ENCODE measurements at regions not wholly inside any gene's neighbourhood (a gene's known extent, or its start where the extent isn't known, plus 50 kb on each side); places are given as distances from the start of the nearest gene placed in this dataset.

DNA sequence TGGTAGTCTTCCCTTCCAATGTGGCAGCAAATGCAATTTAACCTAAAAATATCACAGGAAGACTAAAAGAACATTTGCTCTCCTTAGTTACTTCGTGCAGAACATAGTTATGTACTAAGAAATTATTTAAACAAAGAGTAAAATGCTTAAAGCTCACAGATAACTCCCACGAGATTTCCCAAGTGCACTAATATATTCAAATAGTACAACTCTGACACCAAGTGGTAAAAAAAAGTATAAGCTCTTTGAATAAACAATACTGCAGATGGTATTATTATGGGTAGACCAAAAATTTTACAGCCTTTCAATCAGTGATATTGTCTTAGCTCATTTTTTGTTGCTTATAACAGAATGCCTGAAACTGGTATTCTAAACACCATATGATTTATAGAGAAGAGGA, 52.8 kb upstream of the FILIP1 start:
- TF ChIP-seq, protein P1, sequence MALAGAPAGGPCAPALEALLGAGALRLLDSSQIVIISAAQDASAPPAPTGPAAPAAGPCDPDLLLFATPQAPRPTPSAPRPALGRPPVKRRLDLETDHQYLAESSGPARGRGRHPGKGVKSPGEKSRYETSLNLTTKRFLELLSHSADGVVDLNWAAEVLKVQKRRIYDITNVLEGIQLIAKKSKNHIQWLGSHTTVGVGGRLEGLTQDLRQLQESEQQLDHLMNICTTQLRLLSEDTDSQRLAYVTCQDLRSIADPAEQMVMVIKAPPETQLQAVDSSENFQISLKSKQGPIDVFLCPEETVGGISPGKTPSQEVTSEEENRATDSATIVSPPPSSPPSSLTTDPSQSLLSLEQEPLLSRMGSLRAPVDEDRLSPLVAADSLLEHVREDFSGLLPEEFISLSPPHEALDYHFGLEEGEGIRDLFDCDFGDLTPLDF (CRISPR knock-in tag; IDR thresholded peaks at IDR 0.05): no peak
- TF ChIP-seq SMAD4 (CRISPR knock-in tag; IDR thresholded peaks at IDR 0.05) (no peak), HMGA2 (CRISPR knock-in tag; IDR thresholded peaks at IDR 0.05) (no peak), FOXJ3 (CRISPR knock-in tag; IDR thresholded peaks at IDR 0.05; ENCODE audit: borderline replicate concordance) (no peak)
- TF ChIP-seq, protein P2, sequence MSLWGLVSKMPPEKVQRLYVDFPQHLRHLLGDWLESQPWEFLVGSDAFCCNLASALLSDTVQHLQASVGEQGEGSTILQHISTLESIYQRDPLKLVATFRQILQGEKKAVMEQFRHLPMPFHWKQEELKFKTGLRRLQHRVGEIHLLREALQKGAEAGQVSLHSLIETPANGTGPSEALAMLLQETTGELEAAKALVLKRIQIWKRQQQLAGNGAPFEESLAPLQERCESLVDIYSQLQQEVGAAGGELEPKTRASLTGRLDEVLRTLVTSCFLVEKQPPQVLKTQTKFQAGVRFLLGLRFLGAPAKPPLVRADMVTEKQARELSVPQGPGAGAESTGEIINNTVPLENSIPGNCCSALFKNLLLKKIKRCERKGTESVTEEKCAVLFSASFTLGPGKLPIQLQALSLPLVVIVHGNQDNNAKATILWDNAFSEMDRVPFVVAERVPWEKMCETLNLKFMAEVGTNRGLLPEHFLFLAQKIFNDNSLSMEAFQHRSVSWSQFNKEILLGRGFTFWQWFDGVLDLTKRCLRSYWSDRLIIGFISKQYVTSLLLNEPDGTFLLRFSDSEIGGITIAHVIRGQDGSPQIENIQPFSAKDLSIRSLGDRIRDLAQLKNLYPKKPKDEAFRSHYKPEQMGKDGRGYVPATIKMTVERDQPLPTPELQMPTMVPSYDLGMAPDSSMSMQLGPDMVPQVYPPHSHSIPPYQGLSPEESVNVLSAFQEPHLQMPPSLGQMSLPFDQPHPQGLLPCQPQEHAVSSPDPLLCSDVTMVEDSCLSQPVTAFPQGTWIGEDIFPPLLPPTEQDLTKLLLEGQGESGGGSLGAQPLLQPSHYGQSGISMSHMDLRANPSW (CRISPR knock-in tag; conservative IDR thresholded peaks at IDR 0.05; ENCODE audit: low read depth): no peak
- H3K27me3 Mint-ChIP-seq (ENCODE audit: low read depth): no peaks in the 10 kb centered on the region
- no peak overlapping the region for H3K27ac Mint-ChIP-seq
- CTCF ChIA-PET: interaction anchor here (0.8 to 1.8 kb wide), 11 partner anchors 10 to 338 kb away, joined by 3 to 10 read pairs (median 5); partner anchors contain the start of gene FILIP1
- DNase-seq (ENCODE audit: low spot score) (no peak), ATAC-seq (no peak)
- no peaks in the 10 kb centered on the region for H3K36me3 Mint-ChIP-seq
- H3K4me3 Mint-ChIP-seq: no peak overlapping the region
- peaks cover 5% of the 10 kb centered on the region for H3K4me1 Mint-ChIP-seq
- no peaks in the 10 kb centered on the region for H3K9me3 Mint-ChIP-seq
- POLR2A ChIA-PET: no interaction called here

DNA sequence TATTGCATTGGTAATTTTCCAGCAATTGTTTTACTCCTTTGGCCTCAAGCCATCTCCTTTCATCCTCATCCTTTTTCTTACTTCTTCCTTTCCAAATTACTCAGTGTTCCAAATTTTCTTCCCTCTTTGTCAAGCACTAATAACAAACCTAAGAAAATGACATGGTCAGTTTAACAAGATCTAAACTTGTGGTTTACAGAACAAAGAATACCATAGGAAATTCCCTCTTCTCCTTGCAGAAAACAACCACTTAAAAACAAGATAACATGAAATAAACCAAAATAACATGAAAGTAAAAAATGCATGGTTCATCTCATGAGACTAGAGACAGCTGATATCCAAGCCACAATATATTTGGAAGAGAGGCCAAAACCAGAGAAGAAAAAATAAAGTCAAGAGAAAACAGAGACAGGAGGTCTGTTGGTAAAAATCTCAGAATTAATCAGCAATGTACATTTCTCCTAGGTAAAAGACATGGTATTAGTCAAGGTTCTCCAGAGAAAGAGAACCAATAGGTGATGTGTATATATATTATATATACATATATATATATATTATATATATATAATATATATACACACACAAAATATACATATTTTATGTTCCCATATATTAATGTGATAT, 51.0 kb upstream of the SENP6 start:
- no peak for DNase-seq (ENCODE audit: low spot score)
- H3K9me3 Mint-ChIP-seq: no peaks in the 10 kb centered on the region
- H3K27me3 Mint-ChIP-seq (ENCODE audit: low read depth): no peaks in the 10 kb centered on the region
- ChIA-PET POLR2A (no interaction called here), CTCF (no interaction called here)
- no peak overlapping the region for H3K4me3 Mint-ChIP-seq
- ATAC-seq: no peak
- peaks cover 5% of the 10 kb centered on the region for H3K4me1 Mint-ChIP-seq
- no peaks in the 10 kb centered on the region for H3K36me3 Mint-ChIP-seq
- no peak overlapping the region for H3K27ac Mint-ChIP-seq
- TF ChIP-seq, protein P3, sequence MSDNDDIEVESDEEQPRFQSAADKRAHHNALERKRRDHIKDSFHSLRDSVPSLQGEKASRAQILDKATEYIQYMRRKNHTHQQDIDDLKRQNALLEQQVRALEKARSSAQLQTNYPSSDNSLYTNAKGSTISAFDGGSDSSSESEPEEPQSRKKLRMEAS (CRISPR knock-in tag; IDR thresholded peaks at IDR 0.05): no peak
- TF ChIP-seq, protein P4, sequence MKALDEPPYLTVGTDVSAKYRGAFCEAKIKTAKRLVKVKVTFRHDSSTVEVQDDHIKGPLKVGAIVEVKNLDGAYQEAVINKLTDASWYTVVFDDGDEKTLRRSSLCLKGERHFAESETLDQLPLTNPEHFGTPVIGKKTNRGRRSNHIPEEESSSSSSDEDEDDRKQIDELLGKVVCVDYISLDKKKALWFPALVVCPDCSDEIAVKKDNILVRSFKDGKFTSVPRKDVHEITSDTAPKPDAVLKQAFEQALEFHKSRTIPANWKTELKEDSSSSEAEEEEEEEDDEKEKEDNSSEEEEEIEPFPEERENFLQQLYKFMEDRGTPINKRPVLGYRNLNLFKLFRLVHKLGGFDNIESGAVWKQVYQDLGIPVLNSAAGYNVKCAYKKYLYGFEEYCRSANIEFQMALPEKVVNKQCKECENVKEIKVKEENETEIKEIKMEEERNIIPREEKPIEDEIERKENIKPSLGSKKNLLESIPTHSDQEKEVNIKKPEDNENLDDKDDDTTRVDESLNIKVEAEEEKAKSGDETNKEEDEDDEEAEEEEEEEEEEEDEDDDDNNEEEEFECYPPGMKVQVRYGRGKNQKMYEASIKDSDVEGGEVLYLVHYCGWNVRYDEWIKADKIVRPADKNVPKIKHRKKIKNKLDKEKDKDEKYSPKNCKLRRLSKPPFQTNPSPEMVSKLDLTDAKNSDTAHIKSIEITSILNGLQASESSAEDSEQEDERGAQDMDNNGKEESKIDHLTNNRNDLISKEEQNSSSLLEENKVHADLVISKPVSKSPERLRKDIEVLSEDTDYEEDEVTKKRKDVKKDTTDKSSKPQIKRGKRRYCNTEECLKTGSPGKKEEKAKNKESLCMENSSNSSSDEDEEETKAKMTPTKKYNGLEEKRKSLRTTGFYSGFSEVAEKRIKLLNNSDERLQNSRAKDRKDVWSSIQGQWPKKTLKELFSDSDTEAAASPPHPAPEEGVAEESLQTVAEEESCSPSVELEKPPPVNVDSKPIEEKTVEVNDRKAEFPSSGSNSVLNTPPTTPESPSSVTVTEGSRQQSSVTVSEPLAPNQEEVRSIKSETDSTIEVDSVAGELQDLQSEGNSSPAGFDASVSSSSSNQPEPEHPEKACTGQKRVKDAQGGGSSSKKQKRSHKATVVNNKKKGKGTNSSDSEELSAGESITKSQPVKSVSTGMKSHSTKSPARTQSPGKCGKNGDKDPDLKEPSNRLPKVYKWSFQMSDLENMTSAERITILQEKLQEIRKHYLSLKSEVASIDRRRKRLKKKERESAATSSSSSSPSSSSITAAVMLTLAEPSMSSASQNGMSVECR (CRISPR knock-in tag; IDR thresholded peaks at IDR 0.05; ENCODE audit: borderline replicate concordance): no peak
- no peak for TF ChIP-seq ATF1 (CRISPR knock-in tag; IDR thresholded peaks at IDR 0.05)
- TF ChIP-seq GRHL2 (CRISPR knock-in tag; IDR thresholded peaks at IDR 0.05; ENCODE audit: insufficient replicate concordance, severe bottlenecking): no peak
- TF ChIP-seq CREB1 (CRISPR knock-in tag; IDR thresholded peaks at IDR 0.05): no peak
- TF ChIP-seq ZBTB21 (CRISPR knock-in tag; IDR thresholded peaks at IDR 0.05; ENCODE audit: borderline replicate concordance): no peak
- no peak for TF ChIP-seq ELF4 (CRISPR knock-in tag; IDR thresholded peaks at IDR 0.05; ENCODE audit: low read depth)
- TF ChIP-seq CBFB (CRISPR knock-in tag; IDR thresholded peaks at IDR 0.05; ENCODE audit: low read depth): no peak
- TF ChIP-seq, protein P5, sequence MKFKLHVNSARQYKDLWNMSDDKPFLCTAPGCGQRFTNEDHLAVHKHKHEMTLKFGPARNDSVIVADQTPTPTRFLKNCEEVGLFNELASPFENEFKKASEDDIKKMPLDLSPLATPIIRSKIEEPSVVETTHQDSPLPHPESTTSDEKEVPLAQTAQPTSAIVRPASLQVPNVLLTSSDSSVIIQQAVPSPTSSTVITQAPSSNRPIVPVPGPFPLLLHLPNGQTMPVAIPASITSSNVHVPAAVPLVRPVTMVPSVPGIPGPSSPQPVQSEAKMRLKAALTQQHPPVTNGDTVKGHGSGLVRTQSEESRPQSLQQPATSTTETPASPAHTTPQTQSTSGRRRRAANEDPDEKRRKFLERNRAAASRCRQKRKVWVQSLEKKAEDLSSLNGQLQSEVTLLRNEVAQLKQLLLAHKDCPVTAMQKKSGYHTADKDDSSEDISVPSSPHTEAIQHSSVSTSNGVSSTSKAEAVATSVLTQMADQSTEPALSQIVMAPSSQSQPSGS (CRISPR knock-in tag; IDR thresholded peaks at IDR 0.05; ENCODE audit: borderline replicate concordance, low read depth): no peak
- TF ChIP-seq, protein P6, sequence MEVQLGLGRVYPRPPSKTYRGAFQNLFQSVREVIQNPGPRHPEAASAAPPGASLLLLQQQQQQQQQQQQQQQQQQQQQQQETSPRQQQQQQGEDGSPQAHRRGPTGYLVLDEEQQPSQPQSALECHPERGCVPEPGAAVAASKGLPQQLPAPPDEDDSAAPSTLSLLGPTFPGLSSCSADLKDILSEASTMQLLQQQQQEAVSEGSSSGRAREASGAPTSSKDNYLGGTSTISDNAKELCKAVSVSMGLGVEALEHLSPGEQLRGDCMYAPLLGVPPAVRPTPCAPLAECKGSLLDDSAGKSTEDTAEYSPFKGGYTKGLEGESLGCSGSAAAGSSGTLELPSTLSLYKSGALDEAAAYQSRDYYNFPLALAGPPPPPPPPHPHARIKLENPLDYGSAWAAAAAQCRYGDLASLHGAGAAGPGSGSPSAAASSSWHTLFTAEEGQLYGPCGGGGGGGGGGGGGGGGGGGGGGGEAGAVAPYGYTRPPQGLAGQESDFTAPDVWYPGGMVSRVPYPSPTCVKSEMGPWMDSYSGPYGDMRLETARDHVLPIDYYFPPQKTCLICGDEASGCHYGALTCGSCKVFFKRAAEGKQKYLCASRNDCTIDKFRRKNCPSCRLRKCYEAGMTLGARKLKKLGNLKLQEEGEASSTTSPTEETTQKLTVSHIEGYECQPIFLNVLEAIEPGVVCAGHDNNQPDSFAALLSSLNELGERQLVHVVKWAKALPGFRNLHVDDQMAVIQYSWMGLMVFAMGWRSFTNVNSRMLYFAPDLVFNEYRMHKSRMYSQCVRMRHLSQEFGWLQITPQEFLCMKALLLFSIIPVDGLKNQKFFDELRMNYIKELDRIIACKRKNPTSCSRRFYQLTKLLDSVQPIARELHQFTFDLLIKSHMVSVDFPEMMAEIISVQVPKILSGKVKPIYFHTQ (CRISPR knock-in tag; IDR thresholded peaks at IDR 0.05): no peak
- TF ChIP-seq KAT7 (CRISPR knock-in tag; IDR thresholded peaks at IDR 0.05; ENCODE audit: borderline replicate concordance): no peak
- no peak for TF ChIP-seq TEAD4 (CRISPR knock-in tag; IDR thresholded peaks at IDR 0.05)
- TF ChIP-seq, protein P7, sequence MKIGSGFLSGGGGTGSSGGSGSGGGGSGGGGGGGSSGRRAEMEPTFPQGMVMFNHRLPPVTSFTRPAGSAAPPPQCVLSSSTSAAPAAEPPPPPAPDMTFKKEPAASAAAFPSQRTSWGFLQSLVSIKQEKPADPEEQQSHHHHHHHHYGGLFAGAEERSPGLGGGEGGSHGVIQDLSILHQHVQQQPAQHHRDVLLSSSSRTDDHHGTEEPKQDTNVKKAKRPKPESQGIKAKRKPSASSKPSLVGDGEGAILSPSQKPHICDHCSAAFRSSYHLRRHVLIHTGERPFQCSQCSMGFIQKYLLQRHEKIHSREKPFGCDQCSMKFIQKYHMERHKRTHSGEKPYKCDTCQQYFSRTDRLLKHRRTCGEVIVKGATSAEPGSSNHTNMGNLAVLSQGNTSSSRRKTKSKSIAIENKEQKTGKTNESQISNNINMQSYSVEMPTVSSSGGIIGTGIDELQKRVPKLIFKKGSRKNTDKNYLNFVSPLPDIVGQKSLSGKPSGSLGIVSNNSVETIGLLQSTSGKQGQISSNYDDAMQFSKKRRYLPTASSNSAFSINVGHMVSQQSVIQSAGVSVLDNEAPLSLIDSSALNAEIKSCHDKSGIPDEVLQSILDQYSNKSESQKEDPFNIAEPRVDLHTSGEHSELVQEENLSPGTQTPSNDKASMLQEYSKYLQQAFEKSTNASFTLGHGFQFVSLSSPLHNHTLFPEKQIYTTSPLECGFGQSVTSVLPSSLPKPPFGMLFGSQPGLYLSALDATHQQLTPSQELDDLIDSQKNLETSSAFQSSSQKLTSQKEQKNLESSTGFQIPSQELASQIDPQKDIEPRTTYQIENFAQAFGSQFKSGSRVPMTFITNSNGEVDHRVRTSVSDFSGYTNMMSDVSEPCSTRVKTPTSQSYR (CRISPR knock-in tag; IDR thresholded peaks at IDR 0.05): no peak
- TF ChIP-seq MYBL2 (CRISPR knock-in tag; IDR thresholded peaks at IDR 0.05): no peak

Measured in WTC11 (cell line).